Neural crest cell (in vitro differentiated cells): ENCODE measurements at regions not wholly inside any gene's neighbourhood (a gene's known extent, or its start where the extent isn't known, plus 50 kb on each side); places are given as distances from the start of the nearest gene placed in this dataset.

Experiments used
- DNase-seq: peaks from one replicate; pipeline ENCODE4 v3.0.0; 2021; ENCODE audit warnings: low read depth, mixed read lengths, low spot score
- H3K27ac Mint-ChIP-seq: one replicate; pipeline ENCODE4 v1.8.0; 2021; ENCODE audit warnings: mild to moderate bottlenecking, mixed read lengths; ENCODE audit not compliant: unreplicated experiment
- H3K27me3 Mint-ChIP-seq: 2 replicates; pipeline ENCODE4 v1.8.0; 2021; ENCODE audit warnings: low read depth, mild to moderate bottlenecking, mixed read lengths
- H3K36me3 Mint-ChIP-seq: 2 replicates; pipeline ENCODE4 v1.8.0; 2021; ENCODE audit warnings: low read depth, mild to moderate bottlenecking, mixed read lengths
- H3K4me1 Mint-ChIP-seq: 2 replicates; pipeline ENCODE4 v1.8.0; 2021; ENCODE audit warnings: mixed read lengths
- H3K4me3 Mint-ChIP-seq: one replicate; pipeline ENCODE4 v1.8.0; 2021; ENCODE audit warnings: mild to moderate bottlenecking, mixed read lengths
- H3K9me3 Mint-ChIP-seq: 2 replicates; pipeline ENCODE4 v1.8.0; 2021; ENCODE audit warnings: mixed read lengths
- CTCF ChIP-seq: fragments of 200-600 bp; sonication (generic); conservative IDR thresholded peaks from 2 replicates; pipeline ENCODE4 v1.5.0; 2021; ENCODE audit warnings: antibody characterized with exemption, mild to moderate bottlenecking

GRCh38 chr3:59388555-59389270, 338.9 kb upstream of the CFAP20DC start:
- Mint-ChIP-seq H3K27ac (no peak overlapping the region), H3K27me3 (no peaks in the 10 kb centered on the region), H3K4me3 (no peak overlapping the region), H3K9me3 (peaks cover 7% of the 10 kb centered on the region), H3K4me1 (peaks cover 8% of the 10 kb centered on the region), H3K36me3 (peaks cover 3% of the 10 kb centered on the region)
- TF ChIP-seq CTCF, result no peak
- DNase-seq, result no peak

DNA sequence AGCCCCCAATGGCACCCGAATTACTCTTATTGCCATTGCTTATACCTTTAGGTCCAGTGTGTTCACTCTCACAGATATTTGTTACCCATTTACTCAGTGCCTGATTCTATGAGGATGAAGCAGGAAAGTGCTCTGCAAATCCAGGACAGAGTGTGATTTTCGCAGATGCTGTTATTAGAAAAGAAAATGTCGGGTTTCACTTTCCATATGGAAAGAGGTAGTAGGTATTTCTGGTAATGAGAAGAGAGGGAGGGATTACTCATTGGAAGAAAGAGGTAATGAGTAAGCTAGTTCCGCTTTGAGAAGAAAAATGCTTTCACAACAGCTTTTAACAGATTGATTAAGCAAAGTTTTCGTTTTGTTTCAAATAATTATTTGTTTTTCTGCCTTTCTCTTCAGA, 336.3 kb upstream of the CFAP20DC start:
- no peaks in the 10 kb centered on the region for H3K4me1 Mint-ChIP-seq
- H3K27ac Mint-ChIP-seq, result no peak overlapping the region
- peaks cover 4% of the 10 kb centered on the region for H3K9me3 Mint-ChIP-seq
- H3K4me3 Mint-ChIP-seq, result no peak overlapping the region
- DNase-seq, result no peak
- no peaks in the 10 kb centered on the region for H3K27me3 Mint-ChIP-seq
- H3K36me3 Mint-ChIP-seq, result peaks cover 3% of the 10 kb centered on the region
- TF ChIP-seq CTCF, result no peak

- no peak overlapping the region for H3K27ac Mint-ChIP-seq
Observed at GRCh38 chr3:59385547-59385946, 335.7 kb upstream of the CFAP20DC start.

GRCh38 chr3:59381282-59381681, 331.5 kb upstream of the CFAP20DC start:
- H3K4me3 Mint-ChIP-seq, result no peak overlapping the region
- H3K27ac Mint-ChIP-seq, result no peak overlapping the region
- H3K36me3 Mint-ChIP-seq, result no peaks in the 10 kb centered on the region
- DNase-seq, result no peak
- H3K9me3 Mint-ChIP-seq, result peaks cover 6% of the 10 kb centered on the region
- H3K27me3 Mint-ChIP-seq, result no peaks in the 10 kb centered on the region
- TF ChIP-seq CTCF, result no peak
- H3K4me1 Mint-ChIP-seq, result no peaks in the 10 kb centered on the region

More at GRCh38 chr3:59385547-59385946, 335.7 kb upstream of the CFAP20DC start:
- H3K4me3 Mint-ChIP-seq, result no peak overlapping the region
- peaks cover 4% of the 10 kb centered on the region for H3K9me3 Mint-ChIP-seq
- no peaks in the 10 kb centered on the region for H3K27me3 Mint-ChIP-seq
- H3K36me3 Mint-ChIP-seq, result peaks cover 3% of the 10 kb centered on the region
- TF ChIP-seq CTCF, result no peak
- no peak for DNase-seq
- H3K4me1 Mint-ChIP-seq, result no peaks in the 10 kb centered on the region

- Mint-ChIP-seq H3K36me3 (peaks cover 2% of the 10 kb centered on the region), H3K27me3 (no peaks in the 10 kb centered on the region), H3K27ac (no peak overlapping the region), H3K4me1 (no peaks in the 10 kb centered on the region), H3K9me3 (peaks cover 10% of the 10 kb centered on the region), H3K4me3 (no peak overlapping the region)
- no peak for DNase-seq
- no peak for TF ChIP-seq CTCF
Observed at GRCh38 chr3:59380146-59380545, 330.3 kb upstream of the CFAP20DC start.
